HG02678 (cell line): ENCODE measurements at regions not wholly inside any gene's neighbourhood (a gene's known extent, or its start where the extent isn't known, plus 50 kb on each side); places are given as distances from the start of the nearest gene placed in this dataset.
A peak's percentile ranks its signal among the peaks of the same experiment; 100 is the strongest.
"Not testable (repeated sequence)": the region's sequence is repeated elsewhere in the genome, so short reads cannot be mapped to it uniquely, and the experiment has no call there.

Experiments
- ATAC-seq: cut with Tn5 transposase; IDR thresholded peaks from one replicate; pipeline ENCODE4 v1.9.1; 2021; ENCODE audit warnings: mild to moderate bottlenecking, moderate library complexity; ENCODE audit not compliant: unreplicated experiment

GRCh38 chr9:62526306-62526705 lies 1336.5 kb downstream of the SPATA31A7 start:
- ATAC-seq = not testable (repeated sequence)

- ATAC-seq = not testable (repeated sequence)
Observed at GRCh38 chr9:62532162-62532776, 1342.4 kb downstream of the SPATA31A7 start.

- ATAC-seq = not testable (repeated sequence)
Observed at GRCh38 chr9:62532777-62533173, 1342.9 kb downstream of the SPATA31A7 start.

- ATAC-seq = peak; percentile 77
Observed at GRCh38 chr9:62550539-62550938, 1360.7 kb downstream of the SPATA31A7 start.

GRCh38 chr9:62560603-62561002 lies 1370.8 kb downstream of the SPATA31A7 start:
- ATAC-seq = not testable (repeated sequence)

GRCh38 chr9:62565132-62565531 lies 1375.3 kb downstream of the SPATA31A7 start:
- not testable (repeated sequence) for ATAC-seq

- not testable (repeated sequence) for ATAC-seq
Observed at GRCh38 chr9:62566430-62566829, 1376.6 kb downstream of the SPATA31A7 start.

- not testable (repeated sequence) for ATAC-seq
Observed at GRCh38 chr9:62597128-62597527, 1407.3 kb downstream of the SPATA31A7 start.
